WERI-Rb-1 (cell line): ENCODE measurements at regions not wholly inside any gene's neighbourhood (a gene's known extent, or its start where the extent isn't known, plus 50 kb on each side); places are given as distances from the start of the nearest gene placed in this dataset.

Source experiments
- DNase-seq: peaks from one replicate; pipeline ENCODE4 v3.0.0-alpha.2; 2020
- H3K27ac ChIP-seq: fragments of 250-450 bp; sonication (Bioruptor Pico); 2 replicates; pipeline ENCODE4 v1.5.1; 2020; ENCODE audit warnings: mild to moderate bottlenecking, moderate library complexity
- H3K27me3 ChIP-seq: fragments of 250-450 bp; sonication (Bioruptor Pico); 2 replicates; pipeline ENCODE4 v1.5.1; 2021; ENCODE audit warnings: mild to moderate bottlenecking, low read depth, moderate library complexity; ENCODE audit not compliant: insufficient read depth, severe bottlenecking
- H3K36me3 ChIP-seq: fragments of 250-450 bp; sonication (Bioruptor Pico); 2 replicates; pipeline ENCODE4 v1.5.1; 2020; ENCODE audit warnings: mild to moderate bottlenecking, moderate library complexity
- H3K4me3 ChIP-seq: 2 replicates; pipeline ENCODE4 v1.5.1; 2011; ENCODE audit warnings: low read depth, mild to moderate bottlenecking, control low read depth, low read length
- H3K9me3 ChIP-seq: fragments of 250-450 bp; sonication (Bioruptor Pico); 2 replicates; pipeline ENCODE4 v1.5.1; 2021; ENCODE audit warnings: mild to moderate bottlenecking, moderate library complexity; ENCODE audit not compliant: severe bottlenecking
- TF ChIP-seq, protein P1 (sequence below): IDR thresholded peaks from 2 replicates; pipeline ENCODE4 v1.5.1; 2011; ENCODE audit warnings: low read depth, mild to moderate bottlenecking, control low read depth, inconsistent platforms, low read length

DNA sequence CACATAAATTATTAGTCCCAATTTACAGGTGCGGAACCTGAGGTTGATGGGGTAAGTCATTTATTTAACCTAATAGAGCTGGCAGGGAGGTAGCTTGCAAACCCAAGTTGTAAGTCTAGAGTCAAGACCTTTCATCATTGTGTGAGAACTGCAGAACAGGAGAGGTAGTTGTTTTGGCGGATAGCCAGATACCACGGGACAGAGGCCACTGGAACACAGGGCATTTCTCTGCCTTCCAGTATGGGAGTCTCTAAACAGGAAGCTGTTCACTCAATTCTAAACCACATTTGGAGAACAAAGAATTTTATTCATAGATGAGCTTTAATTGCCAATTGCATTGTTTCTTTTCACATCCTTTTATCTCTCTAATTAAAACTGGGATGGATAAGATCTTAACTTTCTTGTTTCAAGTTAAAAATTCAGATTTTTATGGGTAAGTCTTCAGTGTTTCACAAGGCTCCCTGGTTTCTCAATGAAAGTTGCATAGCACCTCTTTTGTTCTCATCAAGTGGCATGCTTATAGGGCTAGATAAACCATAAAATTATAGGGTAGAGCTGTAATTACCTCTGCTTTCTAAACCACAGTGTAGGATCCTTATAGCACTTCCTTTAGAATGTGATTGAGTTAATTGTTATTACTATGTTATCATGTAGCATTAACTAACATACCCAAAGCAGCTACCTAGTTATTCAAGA lies 489.0 kb downstream of the GATA3 start:
- Histone ChIP-seq H3K36me3 (no peaks in the 10 kb centered on the region), H3K27ac (no peak overlapping the region), H3K9me3 (no peaks in the 10 kb centered on the region), H3K4me3 (no peak overlapping the region), H3K27me3 (no peaks in the 10 kb centered on the region)
- DNase-seq: no peak
- TF ChIP-seq, protein P1, sequence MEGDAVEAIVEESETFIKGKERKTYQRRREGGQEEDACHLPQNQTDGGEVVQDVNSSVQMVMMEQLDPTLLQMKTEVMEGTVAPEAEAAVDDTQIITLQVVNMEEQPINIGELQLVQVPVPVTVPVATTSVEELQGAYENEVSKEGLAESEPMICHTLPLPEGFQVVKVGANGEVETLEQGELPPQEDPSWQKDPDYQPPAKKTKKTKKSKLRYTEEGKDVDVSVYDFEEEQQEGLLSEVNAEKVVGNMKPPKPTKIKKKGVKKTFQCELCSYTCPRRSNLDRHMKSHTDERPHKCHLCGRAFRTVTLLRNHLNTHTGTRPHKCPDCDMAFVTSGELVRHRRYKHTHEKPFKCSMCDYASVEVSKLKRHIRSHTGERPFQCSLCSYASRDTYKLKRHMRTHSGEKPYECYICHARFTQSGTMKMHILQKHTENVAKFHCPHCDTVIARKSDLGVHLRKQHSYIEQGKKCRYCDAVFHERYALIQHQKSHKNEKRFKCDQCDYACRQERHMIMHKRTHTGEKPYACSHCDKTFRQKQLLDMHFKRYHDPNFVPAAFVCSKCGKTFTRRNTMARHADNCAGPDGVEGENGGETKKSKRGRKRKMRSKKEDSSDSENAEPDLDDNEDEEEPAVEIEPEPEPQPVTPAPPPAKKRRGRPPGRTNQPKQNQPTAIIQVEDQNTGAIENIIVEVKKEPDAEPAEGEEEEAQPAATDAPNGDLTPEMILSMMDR: no peak

DNA sequence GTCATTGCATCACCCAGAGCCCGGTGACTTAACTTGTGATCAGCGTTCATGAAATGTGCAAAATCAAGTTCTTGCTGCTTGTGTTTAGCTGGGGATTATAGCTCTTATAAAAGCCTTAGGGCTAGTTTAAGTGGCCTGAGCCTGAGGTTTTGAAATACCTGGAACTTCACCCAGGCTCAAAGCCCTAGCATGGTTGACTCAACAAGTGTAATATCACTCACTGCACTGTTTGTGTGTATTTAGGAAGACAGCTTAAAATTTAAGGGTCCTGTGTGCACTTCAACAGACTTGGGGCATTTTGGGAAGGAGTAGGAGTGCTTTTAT lies 489.5 kb downstream of the GATA3 start:
- no peak overlapping the region for H3K27ac ChIP-seq
- no peaks in the 10 kb centered on the region for H3K36me3 ChIP-seq
- no peaks in the 10 kb centered on the region for H3K9me3 ChIP-seq
- no peak for DNase-seq
- H3K4me3 ChIP-seq: no peak overlapping the region
- no peaks in the 10 kb centered on the region for H3K27me3 ChIP-seq
- TF ChIP-seq, protein P1: no peak

DNA sequence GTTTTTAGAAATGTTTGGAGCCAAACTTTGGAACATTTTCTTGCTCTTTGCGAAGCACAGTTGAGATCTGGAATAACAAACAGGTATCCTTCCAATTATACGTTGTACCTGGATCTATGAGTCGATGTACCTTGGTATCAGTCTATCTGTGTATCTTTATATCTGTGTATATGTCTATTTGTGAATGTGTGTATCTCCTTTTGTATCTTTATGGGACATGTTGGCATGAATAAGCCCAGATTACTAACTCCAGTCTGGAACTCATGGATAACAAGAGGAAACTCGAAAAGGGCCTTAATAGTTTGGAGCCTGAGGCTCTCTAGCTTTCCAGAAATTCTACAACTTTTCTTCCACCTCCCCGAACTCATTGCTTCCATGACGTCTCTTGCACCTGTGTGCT lies 490.0 kb downstream of the GATA3 start:
- no peaks in the 10 kb centered on the region for H3K9me3 ChIP-seq
- no peak overlapping the region for H3K4me3 ChIP-seq
- no peak for DNase-seq
- no peaks in the 10 kb centered on the region for H3K36me3 ChIP-seq
- H3K27ac ChIP-seq: no peak overlapping the region
- TF ChIP-seq, protein P1: no peak
- no peaks in the 10 kb centered on the region for H3K27me3 ChIP-seq

DNA sequence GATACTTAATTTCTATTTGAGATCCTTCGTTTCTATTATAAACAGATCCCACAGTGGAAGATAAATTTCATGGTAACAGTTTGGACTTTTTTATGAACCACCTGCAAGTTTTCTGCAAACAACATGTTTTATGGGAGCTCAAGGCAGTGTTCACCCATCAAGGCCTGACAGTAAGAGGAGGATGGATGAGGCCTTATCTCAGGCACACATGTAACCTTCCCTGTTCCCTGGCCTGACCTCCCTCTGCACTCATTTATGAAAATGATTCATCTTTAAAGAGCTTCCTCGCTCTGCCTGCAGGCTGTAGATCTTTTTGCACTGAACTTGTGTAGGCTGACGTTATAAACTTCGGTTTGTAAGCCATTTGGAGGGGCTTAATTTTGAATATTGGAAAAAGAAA lies 500.1 kb downstream of the GATA3 start:
- no peak for DNase-seq
- Histone ChIP-seq H3K9me3 (no peaks in the 10 kb centered on the region), H3K27me3 (no peaks in the 10 kb centered on the region), H3K4me3 (no peak overlapping the region), H3K27ac (no peak overlapping the region), H3K36me3 (no peaks in the 10 kb centered on the region)
- TF ChIP-seq, protein P1: no peak

DNA sequence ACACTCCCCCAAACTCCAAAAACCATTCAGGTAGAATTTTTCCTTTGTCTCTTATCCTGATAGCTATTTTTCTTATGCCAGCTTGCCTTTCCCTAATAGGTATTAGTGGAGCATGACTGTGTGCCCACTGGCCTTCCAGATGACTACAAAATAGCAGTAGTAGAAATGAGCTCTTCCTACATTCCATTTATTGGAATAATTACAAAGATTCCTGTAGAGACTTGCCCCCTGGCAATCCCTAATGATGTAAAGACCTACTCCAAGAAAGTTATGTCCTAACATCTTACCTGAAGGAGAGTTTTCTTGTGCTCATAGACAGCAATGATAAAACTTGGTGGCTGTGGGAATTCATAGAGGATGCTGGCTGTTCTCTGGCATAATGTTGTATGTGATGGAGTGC lies 501.8 kb downstream of the GATA3 start:
- H3K9me3 ChIP-seq: no peaks in the 10 kb centered on the region
- no peaks in the 10 kb centered on the region for H3K36me3 ChIP-seq
- no peak overlapping the region for H3K4me3 ChIP-seq
- H3K27ac ChIP-seq: no peak overlapping the region
- no peaks in the 10 kb centered on the region for H3K27me3 ChIP-seq
- no peak for DNase-seq
- TF ChIP-seq, protein P1: no peak

DNA sequence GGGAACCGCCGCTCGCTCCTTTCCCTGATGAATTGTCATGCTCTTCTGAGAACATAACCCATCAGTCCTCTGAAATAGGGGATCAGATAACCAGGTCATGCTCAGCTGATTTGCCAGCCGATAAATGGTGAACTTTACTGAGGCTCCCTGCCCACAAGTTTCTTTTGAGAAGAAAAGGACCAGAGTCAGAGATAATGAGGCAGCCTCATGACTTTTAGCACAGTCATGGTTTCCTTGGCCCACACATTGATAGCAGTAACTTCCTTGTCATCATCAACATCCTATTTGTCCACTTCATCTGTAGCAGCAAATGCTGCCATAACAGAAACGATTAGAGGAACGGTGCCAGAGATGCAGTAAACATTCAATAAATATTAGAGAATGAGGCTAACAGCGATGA lies 509.0 kb downstream of the GATA3 start:
- no peak for DNase-seq
- Histone ChIP-seq H3K4me3 (no peak overlapping the region), H3K36me3 (no peaks in the 10 kb centered on the region), H3K27me3 (no peaks in the 10 kb centered on the region), H3K9me3 (no peaks in the 10 kb centered on the region), H3K27ac (no peak overlapping the region)
- TF ChIP-seq, protein P1: no peak
